ENCODE measurements at regions not wholly inside any gene's neighbourhood (a gene's known extent, or its start where the extent isn't known, plus 50 kb on each side); places are given as distances from the start of the nearest gene placed in this dataset.

- TF ChIP-seq POLR2A (IDR thresholded peaks at IDR 0.05; ENCODE audit: low read length), result no peak
- TF ChIP-seq CTCF (IDR thresholded peaks at IDR 0.05), result no peak
- TF ChIP-seq PBX3 (IDR thresholded peaks at IDR 0.05), result no peak
- no peak for TF ChIP-seq EP300 (IDR thresholded peaks at IDR 0.05)
- no peak for TF ChIP-seq ZSCAN20 (CRISPR knock-in tag; IDR thresholded peaks at IDR 0.05)
- TF ChIP-seq ESRRA (IDR thresholded peaks at IDR 0.05; ENCODE audit: borderline replicate concordance, low read length), result no peak
- TF ChIP-seq MAFK (IDR thresholded peaks at IDR 0.05; ENCODE audit: partially characterized antibody), result no peak
- no peak for TF ChIP-seq MAX (IDR thresholded peaks at IDR 0.05)
- TF ChIP-seq EHMT2 (IDR thresholded peaks at IDR 0.05; ENCODE audit: low read depth), result no peak
- no peak for TF ChIP-seq SREBF2 (IDR thresholded peaks at IDR 0.05)
- TF ChIP-seq CHD2 (IDR thresholded peaks at IDR 0.05; ENCODE audit: low read length, partially characterized antibody), result no peak
- TF ChIP-seq REST (IDR thresholded peaks at IDR 0.05), result no peak
Observed at GRCh38 chr9:96161819-96162218, 140.2 kb downstream of the HSD17B3 start.
